ENCODE measurements at regions not wholly inside any gene's neighbourhood (a gene's known extent, or its start where the extent isn't known, plus 50 kb on each side); places are given as distances from the start of the nearest gene placed in this dataset.

DNA sequence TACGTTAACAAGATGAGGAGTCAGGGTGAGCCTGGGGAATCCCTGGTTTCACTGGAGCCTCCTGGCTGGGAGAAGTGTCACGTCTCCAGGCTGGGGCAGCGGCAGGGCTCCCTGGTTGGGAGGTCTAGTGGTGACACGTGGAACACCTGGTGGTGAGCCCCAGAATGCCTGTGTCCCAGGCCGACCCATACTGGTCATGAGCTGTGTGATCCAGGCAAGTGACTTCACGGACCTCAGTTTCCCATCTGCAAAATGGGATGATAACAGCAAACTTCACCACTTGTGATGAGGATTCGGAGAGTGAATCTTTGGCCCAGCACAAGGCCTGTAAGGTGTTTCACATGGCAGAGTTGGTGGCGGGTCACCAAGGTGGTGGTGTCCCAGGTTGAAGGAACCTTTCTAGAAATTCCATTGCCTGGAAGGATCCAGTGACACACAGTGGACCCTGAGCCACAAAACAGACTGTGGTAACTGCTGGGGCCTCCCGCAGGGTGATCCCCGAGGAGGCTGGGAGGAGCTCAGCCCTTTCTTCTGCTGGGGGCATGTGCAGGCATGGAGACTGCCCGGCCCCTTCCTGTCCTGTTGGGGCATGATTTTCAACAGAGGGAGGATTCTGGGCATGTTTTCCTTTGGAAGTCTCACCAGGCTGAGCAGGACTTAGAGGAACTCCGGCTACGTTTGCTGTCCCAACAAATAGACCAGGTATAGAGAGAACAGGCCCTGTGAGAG is 153.9 kb upstream of the IER5L start:
- no peak for DNase-seq (ENCODE audit: low read depth, low spot score)
- Mint-ChIP-seq H3K4me1 (peaks cover 46% of the 10 kb centered on the region), H3K4me3 (no peak overlapping the region), H3K27me3 (ENCODE audit: low read depth) (no peaks in the 10 kb centered on the region), H3K36me3 (ENCODE audit: low read depth) (no peaks in the 10 kb centered on the region), H3K27ac (ENCODE audit: unreplicated experiment) (peak overlapping the region; percentile 43), H3K9me3 (peaks cover 5% of the 10 kb centered on the region)
- TF ChIP-seq, protein P1, sequence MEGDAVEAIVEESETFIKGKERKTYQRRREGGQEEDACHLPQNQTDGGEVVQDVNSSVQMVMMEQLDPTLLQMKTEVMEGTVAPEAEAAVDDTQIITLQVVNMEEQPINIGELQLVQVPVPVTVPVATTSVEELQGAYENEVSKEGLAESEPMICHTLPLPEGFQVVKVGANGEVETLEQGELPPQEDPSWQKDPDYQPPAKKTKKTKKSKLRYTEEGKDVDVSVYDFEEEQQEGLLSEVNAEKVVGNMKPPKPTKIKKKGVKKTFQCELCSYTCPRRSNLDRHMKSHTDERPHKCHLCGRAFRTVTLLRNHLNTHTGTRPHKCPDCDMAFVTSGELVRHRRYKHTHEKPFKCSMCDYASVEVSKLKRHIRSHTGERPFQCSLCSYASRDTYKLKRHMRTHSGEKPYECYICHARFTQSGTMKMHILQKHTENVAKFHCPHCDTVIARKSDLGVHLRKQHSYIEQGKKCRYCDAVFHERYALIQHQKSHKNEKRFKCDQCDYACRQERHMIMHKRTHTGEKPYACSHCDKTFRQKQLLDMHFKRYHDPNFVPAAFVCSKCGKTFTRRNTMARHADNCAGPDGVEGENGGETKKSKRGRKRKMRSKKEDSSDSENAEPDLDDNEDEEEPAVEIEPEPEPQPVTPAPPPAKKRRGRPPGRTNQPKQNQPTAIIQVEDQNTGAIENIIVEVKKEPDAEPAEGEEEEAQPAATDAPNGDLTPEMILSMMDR (conservative IDR thresholded peaks at IDR 0.05) = no peak

DNA sequence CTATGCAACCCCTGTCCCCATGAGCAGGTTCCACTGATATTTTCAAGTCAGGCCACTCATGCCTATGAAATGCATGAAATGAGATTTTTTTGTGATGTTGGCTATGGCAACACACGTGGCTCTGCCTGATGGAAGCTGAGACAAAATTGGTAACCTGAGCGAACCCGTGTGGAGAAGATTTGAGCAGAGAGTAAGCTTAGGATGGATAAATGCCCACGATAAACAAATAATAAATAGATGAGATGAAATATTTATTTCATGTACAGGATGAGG is 153.4 kb upstream of the IER5L start:
- no peak overlapping the region for H3K27ac Mint-ChIP-seq (ENCODE audit: unreplicated experiment)
- no peaks in the 10 kb centered on the region for H3K27me3 Mint-ChIP-seq (ENCODE audit: low read depth)
- no peak for DNase-seq (ENCODE audit: low read depth, low spot score)
- TF ChIP-seq, protein P1 (conservative IDR thresholded peaks at IDR 0.05) = no peak
- no peaks in the 10 kb centered on the region for H3K36me3 Mint-ChIP-seq (ENCODE audit: low read depth)
- peaks cover 5% of the 10 kb centered on the region for H3K9me3 Mint-ChIP-seq
- H3K4me3 Mint-ChIP-seq = no peak overlapping the region
- H3K4me1 Mint-ChIP-seq = peaks cover 42% of the 10 kb centered on the region

GRCh38 chr9:129330711-129331492 is 152.8 kb upstream of the IER5L start:
- Mint-ChIP-seq H3K27me3 (ENCODE audit: low read depth) (no peaks in the 10 kb centered on the region), H3K4me3 (no peak overlapping the region), H3K36me3 (ENCODE audit: low read depth) (no peaks in the 10 kb centered on the region), H3K9me3 (peaks cover 5% of the 10 kb centered on the region), H3K27ac (ENCODE audit: unreplicated experiment) (no peak overlapping the region), H3K4me1 (peaks cover 39% of the 10 kb centered on the region)
- TF ChIP-seq, protein P1 (conservative IDR thresholded peaks at IDR 0.05) = no peak
- no peak for DNase-seq (ENCODE audit: low read depth, low spot score)

GRCh38 chr9:129328355-129329042 is 150.4 kb upstream of the IER5L start:
- H3K36me3 Mint-ChIP-seq (ENCODE audit: low read depth) = no peaks in the 10 kb centered on the region
- no peaks in the 10 kb centered on the region for H3K27me3 Mint-ChIP-seq (ENCODE audit: low read depth)
- H3K9me3 Mint-ChIP-seq = peaks cover 5% of the 10 kb centered on the region
- no peak overlapping the region for H3K27ac Mint-ChIP-seq (ENCODE audit: unreplicated experiment)
- TF ChIP-seq, protein P1 (conservative IDR thresholded peaks at IDR 0.05) = no peak
- H3K4me1 Mint-ChIP-seq = peaks cover 26% of the 10 kb centered on the region
- H3K4me3 Mint-ChIP-seq = no peak overlapping the region
- DNase-seq (ENCODE audit: low read depth, low spot score) = no peak

GRCh38 chr9:129327552-129328328 is 149.7 kb upstream of the IER5L start:
- Mint-ChIP-seq H3K27me3 (ENCODE audit: low read depth) (no peaks in the 10 kb centered on the region), H3K9me3 (peaks cover 5% of the 10 kb centered on the region), H3K36me3 (ENCODE audit: low read depth) (no peaks in the 10 kb centered on the region), H3K27ac (ENCODE audit: unreplicated experiment) (no peak overlapping the region), H3K4me3 (no peak overlapping the region), H3K4me1 (peaks cover 32% of the 10 kb centered on the region)
- TF ChIP-seq, protein P1 (conservative IDR thresholded peaks at IDR 0.05) = no peak
- no peak for DNase-seq (ENCODE audit: low read depth, low spot score)
